Right atrium auricular region (tissue), 2 donors: ENCODE measurements at regions not wholly inside any gene's neighbourhood (a gene's known extent, or its start where the extent isn't known, plus 50 kb on each side); places are given as distances from the start of the nearest gene placed in this dataset.

Experiments used
- DNase-seq: peaks from one replicate; pipeline ENCODE4 v3.0.0-alpha.2; 2019; ENCODE audit warnings: low spot score
- H3K27ac ChIP-seq, 2 donors: fragments of 200-600 bp; sonication (generic); 1 replicate in 1 of 2; 2 replicates in 1 of 2; pipeline ENCODE4 v1.5.1; 2016 to 2019
- H3K27me3 ChIP-seq, 2 donors: fragments of 200-600 bp; sonication (generic); one replicate each; pipeline versions ENCODE4 v1.5.1 to v1.6.0; 2017 to 2019
- H3K36me3 ChIP-seq: fragments of 200-600 bp; sonication (generic); one replicate; pipeline ENCODE4 v1.5.1; 2016
- H3K4me1 ChIP-seq, 2 donors: fragments of 200-600 bp; sonication (generic); one replicate each; pipeline versions ENCODE4 v1.5.1 to v1.6.0; 2017 to 2019
- H3K4me3 ChIP-seq, 2 donors: fragments of 200-600 bp; sonication (generic); 1 replicate in 1 of 2; 2 replicates in 1 of 2; pipeline ENCODE4 v1.5.1; 2017 to 2019; ENCODE audit warnings: mild to moderate bottlenecking in 1 of 2, moderate library complexity in 1 of 2
- H3K9me3 ChIP-seq, 2 donors: fragments of 200-600 bp; sonication (generic); one replicate each; pipeline ENCODE4 v1.5.1; 2019
- CTCF ChIP-seq, 2 donors: fragments of 200-600 bp; sonication (generic); IDR thresholded peaks; one replicate each; pipeline ENCODE4 v1.5.1; 2019; ENCODE audit warnings: antibody characterized with exemption in 2 of 2

DNA sequence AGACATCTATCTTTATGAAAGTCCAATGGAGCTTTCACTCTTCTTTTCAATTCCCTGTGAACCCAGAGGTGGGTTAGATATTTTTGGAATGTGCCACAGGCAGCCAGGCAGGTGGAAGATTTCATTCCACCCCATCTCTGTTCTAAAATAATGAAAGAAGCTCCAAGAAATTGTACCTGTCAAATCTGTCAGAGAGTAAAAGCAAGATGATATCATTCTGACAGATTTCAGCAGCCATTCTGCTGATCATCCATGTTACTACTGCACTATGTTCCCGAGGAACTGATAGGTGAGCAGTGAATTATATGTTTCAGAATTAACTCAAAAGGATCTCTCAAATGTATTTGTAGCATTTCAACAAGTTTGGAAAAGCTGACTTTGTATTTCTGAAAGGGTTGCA is 339.5 kb upstream of the SPANXN4 start:
- no peak for DNase-seq
- Histone ChIP-seq H3K27ac (no peak overlapping the region), H3K36me3 (no peaks in the 10 kb centered on the region), H3K4me1 (no peaks in the 10 kb centered on the region), H3K27me3 (no peaks in the 10 kb centered on the region), H3K9me3 (no peaks in the 10 kb centered on the region), H3K4me3 (no peak overlapping the region)
- no peak for TF ChIP-seq CTCF (IDR thresholded peaks at IDR 0.05)

GRCh38 chrX:142680038-142680437 is 345.7 kb upstream of the SPANXN4 start:
- no peak for DNase-seq
- H3K36me3 ChIP-seq = no peaks in the 10 kb centered on the region
- no peak for TF ChIP-seq CTCF (IDR thresholded peaks at IDR 0.05)

GRCh38 chrX:142671036-142671435 is 354.7 kb upstream of the SPANXN4 start:
- H3K27ac ChIP-seq = no peak overlapping the region

More at GRCh38 chrX:142680038-142680437, 345.7 kb upstream of the SPANXN4 start:
- Histone ChIP-seq H3K4me1 (no peaks in the 10 kb centered on the region), H3K27ac (no peak overlapping the region), H3K27me3 (no peaks in the 10 kb centered on the region), H3K9me3 (no peaks in the 10 kb centered on the region), H3K4me3 (no peak overlapping the region)

GRCh38 chrX:142663330-142664095 is 362.2 kb upstream of the SPANXN4 start:
- no peak for TF ChIP-seq CTCF (IDR thresholded peaks at IDR 0.05)
- H3K27ac ChIP-seq = no peak overlapping the region
- no peaks in the 10 kb centered on the region for H3K4me1 ChIP-seq
- no peak overlapping the region for H3K4me3 ChIP-seq
- H3K9me3 ChIP-seq = peaks cover 0 to 7% of the 10 kb centered on the region in 2 donors
- no peaks in the 10 kb centered on the region for H3K36me3 ChIP-seq
- DNase-seq = no peak
- H3K27me3 ChIP-seq = no peaks in the 10 kb centered on the region

More at GRCh38 chrX:142671036-142671435, 354.7 kb upstream of the SPANXN4 start:
- Histone ChIP-seq H3K27me3 (no peaks in the 10 kb centered on the region), H3K9me3 (peaks cover 0 to 13% of the 10 kb centered on the region in 2 donors), H3K4me3 (no peak overlapping the region), H3K36me3 (no peaks in the 10 kb centered on the region), H3K4me1 (no peaks in the 10 kb centered on the region)
- no peak for TF ChIP-seq CTCF (IDR thresholded peaks at IDR 0.05)
- no peak for DNase-seq

GRCh38 chrX:142661696-142662095 is 364.0 kb upstream of the SPANXN4 start:
- Histone ChIP-seq H3K27ac (no peak overlapping the region), H3K4me1 (no peaks in the 10 kb centered on the region), H3K27me3 (no peaks in the 10 kb centered on the region), H3K36me3 (no peaks in the 10 kb centered on the region), H3K9me3 (no peaks in the 10 kb centered on the region), H3K4me3 (no peak overlapping the region)
- TF ChIP-seq CTCF (IDR thresholded peaks at IDR 0.05) = no peak
- DNase-seq = no peak

- H3K9me3 ChIP-seq = no peaks in the 10 kb centered on the region
- no peaks in the 10 kb centered on the region for H3K4me1 ChIP-seq
- DNase-seq = no peak
- no peaks in the 10 kb centered on the region for H3K27me3 ChIP-seq
- no peak overlapping the region for H3K27ac ChIP-seq
- TF ChIP-seq CTCF (IDR thresholded peaks at IDR 0.05) = no peak
- no peak overlapping the region for H3K4me3 ChIP-seq
- H3K36me3 ChIP-seq = no peaks in the 10 kb centered on the region
These were observed 370.2 kb upstream of the SPANXN4 start for GRCh38 chrX:142655507-142655906.
